ENCODE measurements at regions not wholly inside any gene's neighbourhood (a gene's known extent, or its start where the extent isn't known, plus 50 kb on each side); places are given as distances from the start of the nearest gene placed in this dataset.

DNA sequence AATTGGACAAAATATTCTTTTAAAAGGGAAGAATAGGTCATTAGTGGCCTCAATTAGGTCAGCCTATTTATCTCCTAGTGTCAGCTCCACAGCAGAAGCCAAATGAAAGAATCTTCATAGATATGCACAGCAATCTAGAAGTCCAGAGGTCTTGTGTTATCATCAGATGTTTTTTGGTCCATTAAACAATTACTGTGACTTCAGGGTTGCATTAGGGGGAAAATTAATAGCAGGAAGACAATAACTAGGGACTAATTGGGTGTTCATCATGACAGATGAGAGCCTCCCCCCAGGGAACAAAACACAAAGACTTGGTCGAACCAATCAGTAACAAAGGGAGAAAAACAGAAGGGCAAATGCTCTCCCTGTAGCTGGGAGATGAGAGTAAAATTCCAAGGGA, 264.7 kb downstream of the PTH2R start:
- TF ChIP-seq CTCF (optimal IDR thresholded peaks at IDR 0.05 in 1 of 3, IDR thresholded peaks at IDR 0.05 in 1 of 3, conservative IDR thresholded peaks at IDR 0.05 in 1 of 3; ENCODE audit: extremely low read depth in 1 of 3, insufficient read depth in 2 of 3, low read length in 3 of 3) = no peak
- TF ChIP-seq EZH2 (IDR thresholded peaks at IDR 0.05; ENCODE audit: low read length) = no peak

Measured in keratinocyte (primary cell).